ENCODE measurements at regions not wholly inside any gene's neighbourhood (a gene's known extent, or its start where the extent isn't known, plus 50 kb on each side); places are given as distances from the start of the nearest gene placed in this dataset.

DNA sequence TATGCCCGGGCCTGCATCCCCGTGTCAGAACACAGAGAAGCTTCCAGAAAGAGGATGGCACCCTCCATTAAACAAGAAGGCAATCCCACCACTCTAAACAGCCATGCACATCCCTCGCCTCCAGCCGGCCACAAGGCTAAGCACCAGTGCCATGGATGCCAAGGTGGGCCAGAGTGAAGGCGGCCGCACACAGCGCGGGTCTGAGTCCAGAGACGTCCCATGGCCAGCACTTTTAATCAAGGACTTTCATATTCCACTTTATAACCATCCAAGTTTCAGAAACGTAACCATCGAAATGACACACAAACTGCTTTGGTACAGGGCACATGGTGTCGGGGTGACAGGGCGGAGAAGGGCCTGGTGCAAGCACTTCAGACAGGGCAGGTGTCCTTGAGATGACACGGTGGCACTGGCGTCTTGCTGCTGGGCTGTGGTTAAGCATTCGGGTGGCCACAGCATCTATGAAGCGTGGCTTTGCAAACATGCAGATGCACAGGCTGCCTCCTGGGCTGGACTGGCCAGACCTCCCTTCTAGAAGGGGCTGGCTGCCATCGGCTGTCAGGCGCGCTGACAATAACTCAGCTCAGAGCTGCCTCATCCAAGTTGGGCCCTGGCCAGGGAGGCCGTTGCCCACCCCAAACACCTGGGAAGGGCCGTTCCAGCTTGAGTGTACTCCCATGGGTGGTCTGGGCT lies 117.2 kb downstream of the RFLNA start:
- no peak overlapping the region for H3K27ac ChIP-seq (ENCODE audit: low read depth, low read length)

DNA sequence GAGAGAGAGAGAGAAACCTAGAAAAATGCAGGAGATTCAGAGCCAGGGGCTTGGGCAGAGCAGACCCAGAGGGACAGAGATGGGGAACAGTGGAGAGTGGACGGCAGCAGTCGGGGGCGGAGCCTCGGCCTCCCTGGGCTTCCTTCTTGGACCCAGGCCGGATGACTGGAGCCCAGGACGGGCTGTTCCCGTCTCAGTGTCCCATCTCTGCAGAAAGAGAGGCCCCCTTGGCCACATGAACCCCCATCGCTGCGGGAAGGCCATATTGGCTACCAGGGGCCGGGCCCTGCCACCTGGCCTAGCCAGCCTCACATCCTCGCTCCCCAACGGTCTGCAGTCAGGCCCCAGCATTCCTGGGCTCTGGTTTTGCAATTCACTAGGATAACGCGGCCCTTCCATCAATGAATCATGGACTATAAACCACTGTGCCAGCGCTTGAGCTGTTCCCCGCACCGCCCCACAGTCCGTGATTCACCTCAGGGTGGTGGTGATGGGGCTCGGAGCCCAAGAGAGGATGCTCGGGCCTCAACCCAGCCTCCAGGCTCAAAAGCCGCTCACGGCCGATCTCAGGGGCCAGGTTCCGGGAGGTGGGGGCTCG lies 116.5 kb downstream of the RFLNA start:
- no peaks in the 10 kb centered on the region; the same call in 1 of the 2 replicates for H3K36me3 ChIP-seq (ENCODE audit: control insufficient read depth, low read length)
- no peak overlapping the region for H3K4me3 ChIP-seq (ENCODE audit: low read length)
- no peaks in the 10 kb centered on the region for H3K79me2 ChIP-seq (ENCODE audit: control insufficient read depth, low read length)
- H3K4me1 ChIP-seq (ENCODE audit: control insufficient read depth, low read length) = no peaks in the 10 kb centered on the region
- no peaks in the 10 kb centered on the region for H3K27me3 ChIP-seq (ENCODE audit: control insufficient read depth, low read length)
- no peak for TF ChIP-seq EZH2phosphoT487 (IDR thresholded peaks at IDR 0.05; ENCODE audit: borderline replicate concordance, low read length)
- TF ChIP-seq, protein P1, sequence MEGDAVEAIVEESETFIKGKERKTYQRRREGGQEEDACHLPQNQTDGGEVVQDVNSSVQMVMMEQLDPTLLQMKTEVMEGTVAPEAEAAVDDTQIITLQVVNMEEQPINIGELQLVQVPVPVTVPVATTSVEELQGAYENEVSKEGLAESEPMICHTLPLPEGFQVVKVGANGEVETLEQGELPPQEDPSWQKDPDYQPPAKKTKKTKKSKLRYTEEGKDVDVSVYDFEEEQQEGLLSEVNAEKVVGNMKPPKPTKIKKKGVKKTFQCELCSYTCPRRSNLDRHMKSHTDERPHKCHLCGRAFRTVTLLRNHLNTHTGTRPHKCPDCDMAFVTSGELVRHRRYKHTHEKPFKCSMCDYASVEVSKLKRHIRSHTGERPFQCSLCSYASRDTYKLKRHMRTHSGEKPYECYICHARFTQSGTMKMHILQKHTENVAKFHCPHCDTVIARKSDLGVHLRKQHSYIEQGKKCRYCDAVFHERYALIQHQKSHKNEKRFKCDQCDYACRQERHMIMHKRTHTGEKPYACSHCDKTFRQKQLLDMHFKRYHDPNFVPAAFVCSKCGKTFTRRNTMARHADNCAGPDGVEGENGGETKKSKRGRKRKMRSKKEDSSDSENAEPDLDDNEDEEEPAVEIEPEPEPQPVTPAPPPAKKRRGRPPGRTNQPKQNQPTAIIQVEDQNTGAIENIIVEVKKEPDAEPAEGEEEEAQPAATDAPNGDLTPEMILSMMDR (IDR thresholded peaks at IDR 0.05; ENCODE audit: low read depth, low read length, poor library complexity, severe bottlenecking) = no peak
- H3K9me2 ChIP-seq (replicated peaks; ENCODE audit: control insufficient read depth, low read length) = no peaks in the 10 kb centered on the region
- no peak overlapping the region for H3K4me2 ChIP-seq (ENCODE audit: low read length)
- no peaks in the 10 kb centered on the region for H3K9me3 ChIP-seq (ENCODE audit: control insufficient read depth, insufficient read depth, low read length)
- H4K20me1 ChIP-seq (ENCODE audit: control insufficient read depth, insufficient read depth, low read depth, low read length) = no peaks in the 10 kb centered on the region
- no peak overlapping the region for H3K27ac ChIP-seq (ENCODE audit: low read depth, low read length)
- H3F3A ChIP-seq (ENCODE audit: control insufficient read depth, insufficient read depth) = no peaks in the 10 kb centered on the region

More for the DNA sequence above, 117.2 kb downstream of the RFLNA start:
- H3K27me3 ChIP-seq (ENCODE audit: control insufficient read depth, low read length) = no peaks in the 10 kb centered on the region
- no peak overlapping the region for H3K4me2 ChIP-seq (ENCODE audit: low read length)
- no peaks in the 10 kb centered on the region for H3K79me2 ChIP-seq (ENCODE audit: control insufficient read depth, low read length)
- no peaks in the 10 kb centered on the region for H3K4me1 ChIP-seq (ENCODE audit: control insufficient read depth, low read length)
- no peak overlapping the region for H3K4me3 ChIP-seq (ENCODE audit: low read length)
- H4K20me1 ChIP-seq (ENCODE audit: control insufficient read depth, insufficient read depth, low read depth, low read length) = no peaks in the 10 kb centered on the region
- no peaks in the 10 kb centered on the region for H3K9me2 ChIP-seq (replicated peaks; ENCODE audit: control insufficient read depth, low read length)
- TF ChIP-seq, protein P1 (IDR thresholded peaks at IDR 0.05; ENCODE audit: low read depth, low read length, poor library complexity, severe bottlenecking) = no peak
- TF ChIP-seq EZH2phosphoT487 (IDR thresholded peaks at IDR 0.05; ENCODE audit: borderline replicate concordance, low read length) = no peak
- no peaks in the 10 kb centered on the region; the same call in 1 of the 2 replicates for H3K36me3 ChIP-seq (ENCODE audit: control insufficient read depth, low read length)
- H3F3A ChIP-seq (ENCODE audit: control insufficient read depth, insufficient read depth) = no peaks in the 10 kb centered on the region
- no peaks in the 10 kb centered on the region for H3K9me3 ChIP-seq (ENCODE audit: control insufficient read depth, insufficient read depth, low read length)

- Histone ChIP-seq H3K9me3 (ENCODE audit: control insufficient read depth, insufficient read depth, low read length) (no peaks in the 10 kb centered on the region), H3F3A (ENCODE audit: control insufficient read depth, insufficient read depth) (no peaks in the 10 kb centered on the region), H3K4me1 (ENCODE audit: control insufficient read depth, low read length) (no peaks in the 10 kb centered on the region), H3K4me2 (ENCODE audit: low read length) (no peak overlapping the region), H3K36me3 (ENCODE audit: control insufficient read depth, low read length) (no peaks in the 10 kb centered on the region; the same call in 1 of the 2 replicates), H4K20me1 (ENCODE audit: control insufficient read depth, insufficient read depth, low read depth, low read length) (no peaks in the 10 kb centered on the region), H3K27me3 (ENCODE audit: control insufficient read depth, low read length) (no peaks in the 10 kb centered on the region), H3K4me3 (ENCODE audit: low read length) (no peak overlapping the region), H3K79me2 (ENCODE audit: control insufficient read depth, low read length) (no peaks in the 10 kb centered on the region), H3K27ac (ENCODE audit: low read depth, low read length) (no peak overlapping the region), H3K9me2 (replicated peaks; ENCODE audit: control insufficient read depth, low read length) (no peaks in the 10 kb centered on the region)
- TF ChIP-seq EZH2phosphoT487 (IDR thresholded peaks at IDR 0.05; ENCODE audit: borderline replicate concordance, low read length) = no peak
- TF ChIP-seq, protein P1 (IDR thresholded peaks at IDR 0.05; ENCODE audit: low read depth, low read length, poor library complexity, severe bottlenecking) = no peak
Measured at GRCh38 chr12:124410354-124411175, 115.7 kb downstream of the RFLNA start.
